Keratinocyte (primary cell): ENCODE measurements at regions not wholly inside any gene's neighbourhood (a gene's known extent, or its start where the extent isn't known, plus 50 kb on each side); places are given as distances from the start of the nearest gene placed in this dataset.

Experiments used
- DNase-seq: peaks from one replicate; pipeline ENCODE4 v3.0.0-alpha.2; 2011; ENCODE audit warnings: low read depth, missing footprints, low spot score
- FAIRE-seq: peaks from 2 replicates; lab custom pipeline; 2011; peaks lifted over from hg19 to GRCh38; lab: Jason Lieb, UNC
- H2AFZ ChIP-seq: 2 replicates; pipeline ENCODE4 v1.6.0; 2012; ENCODE audit warnings: low read length, control low read depth, inconsistent platforms; ENCODE audit not compliant: control insufficient read depth
- H3K27ac ChIP-seq: 2 replicates; pipeline ENCODE4 v1.5.1; 2011; ENCODE audit warnings: low read length; ENCODE audit not compliant: control insufficient read depth, insufficient read depth
- H3K27me3 ChIP-seq: 3 replicates; pipeline ENCODE4 v1.6.0; 2011; ENCODE audit warnings: low read length; ENCODE audit not compliant: control insufficient read depth, insufficient read depth; ENCODE audit errors: extremely low read depth
- H3K36me3 ChIP-seq, 2 experiments: 2 replicates in 1 of 2; 3 replicates in 1 of 2; pipeline ENCODE4 v1.5.1; 2011; ENCODE audit warnings: low read length in 2 of 2, mild to moderate bottlenecking in 1 of 2; ENCODE audit not compliant: control insufficient read depth in 2 of 2, insufficient read depth in 2 of 2; ENCODE audit errors: extremely low read depth in 1 of 2
- H3K4me1 ChIP-seq: 3 replicates; pipeline ENCODE4 v1.5.1; 2011; ENCODE audit warnings: low read length; ENCODE audit not compliant: control insufficient read depth, insufficient read depth; ENCODE audit errors: extremely low read depth
- H3K4me2 ChIP-seq: 3 replicates; pipeline ENCODE4 v1.6.0; 2011; ENCODE audit warnings: low read depth, low read length; ENCODE audit not compliant: control insufficient read depth, insufficient read depth; ENCODE audit errors: extremely low read depth
- H3K4me3 ChIP-seq, 3 experiments: fragments of 200-600 bp in 1 of 3; sonication (generic) in 1 of 3; 2 replicates in 2 of 3; 3 replicates in 1 of 3; pipeline ENCODE4 v1.5.1; 2011 to 2016; ENCODE audit warnings: low read length in 3 of 3, mild to moderate bottlenecking in 3 of 3, control low read depth in 2 of 3, inconsistent platforms in 1 of 3, low read depth in 1 of 3, mixed read lengths in 1 of 3, mixed run types in 1 of 3, moderate library complexity in 1 of 3; ENCODE audit not compliant: control insufficient read depth in 2 of 3, insufficient read depth in 2 of 3; ENCODE audit errors: extremely low read depth in 1 of 3
- H3K79me2 ChIP-seq: 2 replicates; pipeline ENCODE4 v1.6.0; 2012; ENCODE audit warnings: low read length; ENCODE audit not compliant: control insufficient read depth, insufficient read depth
- H3K9ac ChIP-seq: 3 replicates; pipeline ENCODE4 v1.6.0; 2011; ENCODE audit warnings: low read length; ENCODE audit not compliant: control insufficient read depth, insufficient read depth; ENCODE audit errors: extremely low read depth
- H3K9me1 ChIP-seq: 3 replicates; pipeline ENCODE4 v1.6.0; 2011; ENCODE audit warnings: low read length; ENCODE audit not compliant: control insufficient read depth, insufficient read depth; ENCODE audit errors: extremely low read depth
- H3K9me3 ChIP-seq: 2 replicates; pipeline ENCODE4 v1.5.1; 2012; ENCODE audit warnings: low read depth, low read length; ENCODE audit not compliant: control insufficient read depth
- H4K20me1 ChIP-seq: 3 replicates; pipeline ENCODE4 v1.6.0; 2011; ENCODE audit warnings: low read length; ENCODE audit not compliant: control insufficient read depth, insufficient read depth; ENCODE audit errors: extremely low read depth
- EZH2 ChIP-seq: IDR thresholded peaks from one replicate; pipeline ENCODE4 v1.6.1; 2012; ENCODE audit warnings: inconsistent platforms, mild to moderate bottlenecking, low read length, moderate library complexity
- dilution Hi-C: fragments of 300-500 bp; cut with MboI; formaldehyde crosslinking; loops from one replicate; pipeline ENCODE4 v1.7.0; 2020; ENCODE audit warnings: low sequenced_read_pairs; ENCODE audit not compliant: extremely low pct_ligation_motif_present
- TF ChIP-seq, protein P1 (sequence below), 3 experiments: IDR thresholded peaks in 1 of 3; conservative IDR thresholded peaks in 1 of 3; optimal IDR thresholded peaks in 1 of 3; 2 replicates in 2 of 3; 3 replicates in 1 of 3; pipeline versions ENCODE3 to v1.5.1; 2011; ENCODE audit warnings: low read length in 3 of 3, mild to moderate bottlenecking in 3 of 3, moderate library complexity in 2 of 3, control low read depth in 1 of 3, inconsistent platforms in 1 of 3; ENCODE audit not compliant: insufficient read depth in 2 of 3; ENCODE audit errors: extremely low read depth in 1 of 3

- TF ChIP-seq, protein P1, sequence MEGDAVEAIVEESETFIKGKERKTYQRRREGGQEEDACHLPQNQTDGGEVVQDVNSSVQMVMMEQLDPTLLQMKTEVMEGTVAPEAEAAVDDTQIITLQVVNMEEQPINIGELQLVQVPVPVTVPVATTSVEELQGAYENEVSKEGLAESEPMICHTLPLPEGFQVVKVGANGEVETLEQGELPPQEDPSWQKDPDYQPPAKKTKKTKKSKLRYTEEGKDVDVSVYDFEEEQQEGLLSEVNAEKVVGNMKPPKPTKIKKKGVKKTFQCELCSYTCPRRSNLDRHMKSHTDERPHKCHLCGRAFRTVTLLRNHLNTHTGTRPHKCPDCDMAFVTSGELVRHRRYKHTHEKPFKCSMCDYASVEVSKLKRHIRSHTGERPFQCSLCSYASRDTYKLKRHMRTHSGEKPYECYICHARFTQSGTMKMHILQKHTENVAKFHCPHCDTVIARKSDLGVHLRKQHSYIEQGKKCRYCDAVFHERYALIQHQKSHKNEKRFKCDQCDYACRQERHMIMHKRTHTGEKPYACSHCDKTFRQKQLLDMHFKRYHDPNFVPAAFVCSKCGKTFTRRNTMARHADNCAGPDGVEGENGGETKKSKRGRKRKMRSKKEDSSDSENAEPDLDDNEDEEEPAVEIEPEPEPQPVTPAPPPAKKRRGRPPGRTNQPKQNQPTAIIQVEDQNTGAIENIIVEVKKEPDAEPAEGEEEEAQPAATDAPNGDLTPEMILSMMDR (optimal IDR thresholded peaks at IDR 0.05 in 1 of 3, IDR thresholded peaks at IDR 0.05 in 1 of 3, conservative IDR thresholded peaks at IDR 0.05 in 1 of 3; ENCODE audit: extremely low read depth in 1 of 3, insufficient read depth in 2 of 3, low read length in 3 of 3), result no peak
Measured at GRCh38 chr21:16367079-16367478, 637.3 kb downstream of the USP25 start.

DNA sequence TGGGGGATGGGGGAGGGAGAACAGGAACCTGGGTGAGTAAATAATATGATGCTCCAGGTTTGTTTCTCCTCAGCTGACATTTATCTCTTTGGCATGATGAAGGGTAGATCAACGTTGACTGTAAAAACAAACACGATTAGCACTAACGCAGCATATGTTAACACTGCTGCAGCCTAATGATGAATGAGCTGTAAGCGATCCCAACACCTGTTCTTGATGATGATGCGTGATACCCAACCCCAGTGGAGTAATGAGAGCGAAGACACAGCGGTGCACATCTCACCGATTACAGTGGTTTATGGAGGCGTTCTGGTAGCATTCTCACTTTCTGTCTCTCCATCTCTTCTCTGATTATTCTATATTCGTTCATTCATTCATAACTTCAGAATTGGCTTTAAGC is 640.4 kb downstream of the USP25 start:
- Histone ChIP-seq H3K4me3 (no peak overlapping the region), H3K4me1 (no peaks in the 10 kb centered on the region), H2AFZ (no peak overlapping the region), H3K9me1 (no peaks in the 10 kb centered on the region), H3K4me2 (no peak overlapping the region), H3K27ac (no peak overlapping the region), H3K79me2 (no peaks in the 10 kb centered on the region), H3K9me3 (no peaks in the 10 kb centered on the region), H3K36me3 (no peaks in the 10 kb centered on the region), H3K9ac (no peak overlapping the region), H4K20me1 (no peaks in the 10 kb centered on the region), H3K27me3 (no peaks in the 10 kb centered on the region)
- TF ChIP-seq, protein P1 (optimal IDR thresholded peaks at IDR 0.05 in 1 of 3, IDR thresholded peaks at IDR 0.05 in 1 of 3, conservative IDR thresholded peaks at IDR 0.05 in 1 of 3; ENCODE audit: extremely low read depth in 1 of 3, insufficient read depth in 2 of 3, low read length in 3 of 3), result no peak
- TF ChIP-seq EZH2, result no peak
- no peak for DNase-seq
- FAIRE-seq, result no peak
- dilution Hi-C loops, result no loop called here

More at GRCh38 chr21:16367079-16367478, 637.3 kb downstream of the USP25 start:
- Histone ChIP-seq H3K4me3 (no peak overlapping the region), H3K9ac (no peak overlapping the region), H3K27ac (no peak overlapping the region), H3K27me3 (no peaks in the 10 kb centered on the region), H4K20me1 (no peaks in the 10 kb centered on the region), H3K9me3 (no peaks in the 10 kb centered on the region), H3K4me1 (no peaks in the 10 kb centered on the region), H2AFZ (no peak overlapping the region), H3K4me2 (no peak overlapping the region), H3K36me3 (no peaks in the 10 kb centered on the region), H3K79me2 (no peaks in the 10 kb centered on the region), H3K9me1 (no peaks in the 10 kb centered on the region)
- FAIRE-seq (no peak), DNase-seq (no peak)
- dilution Hi-C loops, result no loop called here
